ENCODE measurements at regions not wholly inside any gene's neighbourhood (a gene's known extent, or its start where the extent isn't known, plus 50 kb on each side); places are given as distances from the start of the nearest gene placed in this dataset.

- no peak for DNase-seq
- Histone ChIP-seq H3K79me2 (ENCODE audit: insufficient read depth) (no peaks in the 10 kb centered on the region), H4K20me1 (ENCODE audit: insufficient read depth) (no peaks in the 10 kb centered on the region), H3K27ac (no peak overlapping the region), H3K9ac (no peak overlapping the region), H3F3A (ENCODE audit: insufficient read depth) (no peaks in the 10 kb centered on the region), H3K4me2 (ENCODE audit: unreplicated experiment) (no peak overlapping the region), H3K9me3 (ENCODE audit: low read depth) (no peaks in the 10 kb centered on the region), H3K4me1 (ENCODE audit: insufficient read depth) (no peaks in the 10 kb centered on the region), H3K27me3 (replicated peaks; ENCODE audit: insufficient read depth) (no peaks in the 10 kb centered on the region), H3K36me3 (ENCODE audit: low read depth) (no peaks in the 10 kb centered on the region), H2AFZ (no peak overlapping the region), H3K4me3 (no peak overlapping the region), H3K9me2 (ENCODE audit: insufficient read depth) (no peaks in the 10 kb centered on the region)
- WGBS, 2 experiments (ENCODE audit: low coverage in 1 of 2, low lambda C conversion rate in 2 of 2, missing lambda C conversion rate in 2 of 2) = 68 to 76% methylated on average over 3 of the region's 3 CpGs
- TF ChIP-seq EZH2 (IDR thresholded peaks at IDR 0.05; ENCODE audit: insufficient read depth, poor library complexity, severe bottlenecking) (no peak), EZH2phosphoT487 (IDR thresholded peaks at IDR 0.05; ENCODE audit: insufficient read depth, low read depth) (no peak)
- in situ Hi-C loops (cut with MboI) = no loop called here
Observed at GRCh38 chr3:73757536-73757935, 132.8 kb upstream of the PDZRN3 start.

DNA sequence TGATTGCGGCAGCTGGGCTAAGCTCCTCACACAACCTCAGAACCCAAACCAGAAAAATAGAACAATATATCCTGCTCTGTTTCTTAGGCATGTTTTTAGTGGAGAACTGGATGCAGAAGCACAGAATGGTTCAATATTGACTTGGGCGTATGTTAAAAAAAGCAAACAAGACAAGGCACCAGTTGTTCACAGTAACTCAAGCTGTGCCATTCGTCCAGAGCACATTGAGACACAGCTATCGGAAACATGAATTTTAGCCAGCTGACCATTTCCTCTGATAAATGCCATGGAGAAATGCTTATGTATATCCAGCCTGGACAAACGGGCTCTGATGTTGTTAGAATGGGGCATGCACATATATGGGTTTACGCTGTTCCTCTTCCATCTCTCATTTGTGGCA, 129.2 kb upstream of the PDZRN3 start:
- H3K9me3 ChIP-seq (ENCODE audit: low read depth) = no peaks in the 10 kb centered on the region
- 89 to 93% methylated on average over 6 of the region's 6 CpGs for WGBS, 2 experiments (ENCODE audit: low coverage in 1 of 2, low lambda C conversion rate in 2 of 2, missing lambda C conversion rate in 2 of 2)
- no peaks in the 10 kb centered on the region for H4K20me1 ChIP-seq (ENCODE audit: insufficient read depth)

GRCh38 chr3:73752338-73752737, 127.6 kb upstream of the PDZRN3 start:
- 33 to 36% methylated on average over 5 of the region's 5 CpGs for WGBS, 2 experiments (ENCODE audit: low coverage in 1 of 2, low lambda C conversion rate in 2 of 2, missing lambda C conversion rate in 2 of 2)
- Histone ChIP-seq H2AFZ (no peak overlapping the region), H3F3A (ENCODE audit: insufficient read depth) (no peaks in the 10 kb centered on the region), H3K27ac (no peak overlapping the region), H3K4me1 (ENCODE audit: insufficient read depth) (no peaks in the 10 kb centered on the region), H3K9me3 (ENCODE audit: low read depth) (no peaks in the 10 kb centered on the region), H3K9ac (no peak overlapping the region), H4K20me1 (ENCODE audit: insufficient read depth) (no peaks in the 10 kb centered on the region), H3K9me2 (ENCODE audit: insufficient read depth) (no peaks in the 10 kb centered on the region), H3K79me2 (ENCODE audit: insufficient read depth) (no peaks in the 10 kb centered on the region), H3K36me3 (ENCODE audit: low read depth) (no peaks in the 10 kb centered on the region), H3K4me3 (no peak overlapping the region), H3K4me2 (ENCODE audit: unreplicated experiment) (no peak overlapping the region), H3K27me3 (replicated peaks; ENCODE audit: insufficient read depth) (no peaks in the 10 kb centered on the region)
- no peak for TF ChIP-seq EZH2phosphoT487 (IDR thresholded peaks at IDR 0.05; ENCODE audit: insufficient read depth, low read depth)
- no peak for TF ChIP-seq EZH2 (IDR thresholded peaks at IDR 0.05; ENCODE audit: insufficient read depth, poor library complexity, severe bottlenecking)
- no peak for DNase-seq
- in situ Hi-C loops (cut with MboI) = no loop called here

More for the DNA sequence above, 129.2 kb upstream of the PDZRN3 start:
- Histone ChIP-seq H3K36me3 (ENCODE audit: low read depth) (no peaks in the 10 kb centered on the region), H3K79me2 (ENCODE audit: insufficient read depth) (no peaks in the 10 kb centered on the region), H3K27ac (no peak overlapping the region), H3K27me3 (replicated peaks; ENCODE audit: insufficient read depth) (no peaks in the 10 kb centered on the region), H3F3A (ENCODE audit: insufficient read depth) (no peaks in the 10 kb centered on the region), H2AFZ (no peak overlapping the region), H3K9me2 (ENCODE audit: insufficient read depth) (no peaks in the 10 kb centered on the region), H3K9ac (no peak overlapping the region), H3K4me2 (ENCODE audit: unreplicated experiment) (no peak overlapping the region), H3K4me1 (ENCODE audit: insufficient read depth) (no peaks in the 10 kb centered on the region), H3K4me3 (no peak overlapping the region)
- in situ Hi-C loops (cut with MboI) = no loop called here
- TF ChIP-seq EZH2 (IDR thresholded peaks at IDR 0.05; ENCODE audit: insufficient read depth, poor library complexity, severe bottlenecking) = no peak
- TF ChIP-seq EZH2phosphoT487 (IDR thresholded peaks at IDR 0.05; ENCODE audit: insufficient read depth, low read depth) = no peak
- no peak for DNase-seq

DNA sequence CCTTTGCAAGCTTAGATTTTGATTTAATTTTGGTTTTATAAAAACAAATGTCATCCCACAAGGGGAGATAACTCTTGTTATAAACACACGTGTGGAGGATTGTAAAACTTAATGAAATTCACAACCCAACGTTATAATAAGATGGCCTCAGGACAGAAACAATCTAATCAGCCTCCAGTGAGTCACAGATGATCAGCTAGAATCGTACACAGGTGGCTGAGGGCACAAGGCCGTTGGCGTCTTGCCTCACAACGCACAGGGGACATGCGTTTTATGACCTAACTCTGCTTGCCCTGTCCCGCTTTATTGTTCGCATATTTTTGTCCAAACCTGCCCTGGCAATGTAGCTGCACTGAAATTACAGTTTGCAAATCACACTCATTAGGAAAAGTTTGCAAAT, 121.9 kb upstream of the PDZRN3 start:
- in situ Hi-C loops (cut with MboI) = no loop called here
- 89 to 95% methylated on average over 9 of the region's 9 CpGs for WGBS, 2 experiments (ENCODE audit: low coverage in 1 of 2, low lambda C conversion rate in 2 of 2, missing lambda C conversion rate in 2 of 2)
- TF ChIP-seq EZH2phosphoT487 (IDR thresholded peaks at IDR 0.05; ENCODE audit: insufficient read depth, low read depth) = no peak
- Histone ChIP-seq H3K27ac (no peak overlapping the region), H3K9ac (no peak overlapping the region), H4K20me1 (ENCODE audit: insufficient read depth) (no peaks in the 10 kb centered on the region), H3K4me2 (ENCODE audit: unreplicated experiment) (no peak overlapping the region), H3K9me3 (ENCODE audit: low read depth) (no peaks in the 10 kb centered on the region), H3K36me3 (ENCODE audit: low read depth) (no peaks in the 10 kb centered on the region), H3K4me1 (ENCODE audit: insufficient read depth) (no peaks in the 10 kb centered on the region), H3K27me3 (replicated peaks; ENCODE audit: insufficient read depth) (no peaks in the 10 kb centered on the region), H3K4me3 (no peak overlapping the region), H2AFZ (no peak overlapping the region), H3K9me2 (ENCODE audit: insufficient read depth) (0 out of 2 replicates have a peak, but pooled peaks cover 4% of the 10 kb centered on the region), H3K79me2 (ENCODE audit: insufficient read depth) (no peaks in the 10 kb centered on the region), H3F3A (ENCODE audit: insufficient read depth) (no peaks in the 10 kb centered on the region)
- no peak for DNase-seq

All from GM23248 (cell line).